Kidney (tissue), 13 donors: ENCODE measurements at regions not wholly inside any gene's neighbourhood (a gene's known extent, or its start where the extent isn't known, plus 50 kb on each side); places are given as distances from the start of the nearest gene placed in this dataset.

Experiments
- DNase-seq, 5 donors: peaks; one replicate each; pipeline ENCODE4 v3.0.0-alpha.2; 2013 to 2020
- FAIRE-seq: peaks from 2 replicates; lab custom pipeline; 2012; peaks lifted over from hg19 to GRCh38; lab: Jason Lieb, UNC
- H3K27ac ChIP-seq, 2 donors: one replicate each; pipeline ENCODE4 v1.7.0; 2013; ENCODE audit warnings: low read depth in 2 of 2, low read length in 2 of 2, inconsistent platforms in 1 of 2
- H3K27me3 ChIP-seq: one replicate; pipeline ENCODE4 v1.7.1; 2013; ENCODE audit warnings: low read length, inconsistent platforms; ENCODE audit not compliant: control insufficient read depth, insufficient read depth
- H3K36me3 ChIP-seq, 3 donors: one replicate each; pipeline versions ENCODE4 v1.7.0 to v1.7.1; 2013; ENCODE audit warnings: low read length in 3 of 3, control low read depth in 1 of 3, inconsistent platforms in 1 of 3; ENCODE audit not compliant: insufficient read depth in 3 of 3, control insufficient read depth in 2 of 3
- H3K4me1 ChIP-seq, 3 donors: one replicate each; pipeline versions ENCODE4 v1.7.0 to v1.7.1; 2013; ENCODE audit warnings: low read length in 3 of 3, inconsistent platforms in 1 of 3, low read depth in 1 of 3; ENCODE audit not compliant: control insufficient read depth in 2 of 3, insufficient read depth in 2 of 3
- H3K4me3 ChIP-seq, 3 donors: one replicate each; pipeline versions ENCODE4 v1.7.0 to v1.8.1; 2013; ENCODE audit warnings: low read length in 3 of 3, control low read depth in 1 of 3, inconsistent platforms in 1 of 3
- H3K9ac ChIP-seq, 3 donors: one replicate each; pipeline versions ENCODE4 v1.7.0 to v1.7.1; 2013; ENCODE audit warnings: low read length in 3 of 3, control low read depth in 1 of 3, inconsistent platforms in 1 of 3
- H3K9me3 ChIP-seq, 3 donors: one replicate each; pipeline versions ENCODE4 v1.7.0 to v1.7.1; 2013; ENCODE audit warnings: low read length in 3 of 3, control low read depth in 1 of 3, inconsistent platforms in 1 of 3; ENCODE audit not compliant: control insufficient read depth in 2 of 3, insufficient read depth in 1 of 3
- intact Hi-C: fragments of 100-400 bp; cut with DNase I; formaldehyde crosslinking; loops from one replicate; pipeline ENCODE4 v1.11.1; 2022
- TF ChIP-seq, protein P1 (sequence below): IDR thresholded peaks from 3 replicates; pipeline ENCODE4 v1.5.1; 2012; ENCODE audit warnings: mild to moderate bottlenecking, moderate library complexity, borderline replicate concordance; ENCODE audit not compliant: insufficient read depth; ENCODE audit errors: extremely low read depth
- donor health status: control.
- donor health status: control.
- donor health status: control.
- donor health status: control.
- donor health status: control.
- donor health status: DM: yes; HTN: yes; CAD: no.
- donor health status: Normal renal cell carcinoma (clear cell type).

DNA sequence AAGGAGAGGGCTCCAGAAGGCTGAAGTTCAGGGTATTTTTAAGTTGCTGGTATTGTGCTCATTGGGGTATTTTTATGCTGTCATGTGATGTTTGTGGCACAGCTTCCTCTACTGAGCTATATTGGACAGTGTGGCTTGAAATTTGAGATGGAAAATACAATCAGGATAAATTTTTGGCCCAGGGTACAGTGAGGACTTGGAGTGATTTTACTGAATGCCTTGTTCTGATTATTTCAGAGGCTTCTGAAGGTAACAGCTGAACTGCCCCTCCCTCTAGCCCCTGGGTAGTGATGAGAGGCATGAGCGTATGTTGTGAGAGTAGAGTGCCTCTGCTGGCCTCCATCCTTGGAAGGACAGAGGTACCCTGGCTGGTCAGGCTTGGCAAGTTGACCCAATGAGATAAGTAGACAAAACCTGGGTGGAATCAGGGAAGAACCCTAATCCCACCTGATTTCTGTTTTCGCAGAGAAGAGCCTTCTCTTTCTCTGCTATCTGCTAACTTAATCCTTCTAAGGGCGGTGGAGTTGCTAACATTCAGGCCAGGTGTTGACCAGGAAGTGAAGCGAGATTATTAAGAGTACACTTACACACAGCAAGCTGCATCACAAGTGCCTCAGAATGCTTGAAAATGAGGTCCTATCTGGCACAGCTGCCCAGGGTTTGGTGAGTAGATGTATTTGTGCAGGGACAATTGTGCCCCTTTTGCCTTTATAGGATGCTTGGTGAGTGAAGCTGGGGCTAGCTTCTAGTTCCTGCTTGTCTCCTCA, 98.1 kb upstream of the CLSTN2 start:
- no peak for DNase-seq
- no peak overlapping the region for H3K4me3 ChIP-seq
- H3K9ac ChIP-seq, result no peak overlapping the region
- no peaks in the 10 kb centered on the region for H3K4me1 ChIP-seq
- H3K9me3 ChIP-seq, result no peaks in the 10 kb centered on the region
- intact Hi-C loops, result no loop called here
- no peaks in the 10 kb centered on the region for H3K27me3 ChIP-seq
- H3K27ac ChIP-seq, result no peak overlapping the region
- TF ChIP-seq, protein P1, sequence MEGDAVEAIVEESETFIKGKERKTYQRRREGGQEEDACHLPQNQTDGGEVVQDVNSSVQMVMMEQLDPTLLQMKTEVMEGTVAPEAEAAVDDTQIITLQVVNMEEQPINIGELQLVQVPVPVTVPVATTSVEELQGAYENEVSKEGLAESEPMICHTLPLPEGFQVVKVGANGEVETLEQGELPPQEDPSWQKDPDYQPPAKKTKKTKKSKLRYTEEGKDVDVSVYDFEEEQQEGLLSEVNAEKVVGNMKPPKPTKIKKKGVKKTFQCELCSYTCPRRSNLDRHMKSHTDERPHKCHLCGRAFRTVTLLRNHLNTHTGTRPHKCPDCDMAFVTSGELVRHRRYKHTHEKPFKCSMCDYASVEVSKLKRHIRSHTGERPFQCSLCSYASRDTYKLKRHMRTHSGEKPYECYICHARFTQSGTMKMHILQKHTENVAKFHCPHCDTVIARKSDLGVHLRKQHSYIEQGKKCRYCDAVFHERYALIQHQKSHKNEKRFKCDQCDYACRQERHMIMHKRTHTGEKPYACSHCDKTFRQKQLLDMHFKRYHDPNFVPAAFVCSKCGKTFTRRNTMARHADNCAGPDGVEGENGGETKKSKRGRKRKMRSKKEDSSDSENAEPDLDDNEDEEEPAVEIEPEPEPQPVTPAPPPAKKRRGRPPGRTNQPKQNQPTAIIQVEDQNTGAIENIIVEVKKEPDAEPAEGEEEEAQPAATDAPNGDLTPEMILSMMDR, result no peak
- no peaks in the 10 kb centered on the region for H3K36me3 ChIP-seq
- no peak for FAIRE-seq

DNA sequence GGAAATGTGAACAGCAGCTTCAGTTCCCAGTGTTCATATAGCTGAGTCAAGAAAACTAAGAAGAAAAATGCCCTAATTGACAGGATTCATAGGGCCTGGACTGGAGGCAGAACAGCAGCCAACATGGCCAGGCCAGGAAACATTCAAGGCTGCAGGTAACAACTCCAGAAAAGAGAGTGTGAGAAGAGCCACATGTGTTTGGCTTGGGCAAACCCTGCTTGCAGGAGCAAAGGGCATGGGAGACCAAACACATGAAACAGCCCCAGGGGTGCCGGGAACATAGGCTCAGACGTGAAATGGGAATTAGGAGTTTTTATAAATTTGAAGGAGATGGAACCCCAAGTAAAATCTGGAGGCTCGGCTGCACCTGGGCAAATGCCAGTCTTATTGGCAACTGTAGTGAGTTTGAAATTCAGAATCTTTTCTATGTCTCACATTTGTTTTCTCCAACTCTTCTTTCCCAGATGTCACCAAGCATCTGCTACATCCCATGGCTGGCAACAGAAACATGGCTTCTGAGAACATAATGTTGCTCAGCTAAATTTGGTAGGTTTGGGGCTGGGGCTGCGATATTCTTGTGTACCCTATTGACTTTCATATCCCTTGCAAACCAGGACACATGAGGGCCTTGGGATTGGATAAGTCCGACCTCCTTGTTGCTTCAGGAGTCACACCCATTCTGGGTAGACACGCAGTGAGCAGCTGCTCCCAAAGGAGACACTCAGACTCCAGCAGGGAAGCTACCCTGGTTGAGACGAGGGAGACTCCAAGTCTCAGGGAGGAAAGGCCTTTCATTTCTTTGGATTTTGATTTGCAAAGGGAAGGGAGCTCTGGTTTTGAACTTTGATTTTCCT, 98.9 kb upstream of the CLSTN2 start:
- H3K36me3 ChIP-seq, result no peaks in the 10 kb centered on the region
- intact Hi-C loops, result no loop called here
- H3K4me3 ChIP-seq, result no peak overlapping the region
- no peak overlapping the region for H3K9ac ChIP-seq
- H3K9me3 ChIP-seq, result no peaks in the 10 kb centered on the region
- DNase-seq (no peak), FAIRE-seq (no peak)
- H3K4me1 ChIP-seq, result no peaks in the 10 kb centered on the region
- H3K27me3 ChIP-seq, result no peaks in the 10 kb centered on the region
- TF ChIP-seq, protein P1, result no peak
- no peak overlapping the region for H3K27ac ChIP-seq

DNA sequence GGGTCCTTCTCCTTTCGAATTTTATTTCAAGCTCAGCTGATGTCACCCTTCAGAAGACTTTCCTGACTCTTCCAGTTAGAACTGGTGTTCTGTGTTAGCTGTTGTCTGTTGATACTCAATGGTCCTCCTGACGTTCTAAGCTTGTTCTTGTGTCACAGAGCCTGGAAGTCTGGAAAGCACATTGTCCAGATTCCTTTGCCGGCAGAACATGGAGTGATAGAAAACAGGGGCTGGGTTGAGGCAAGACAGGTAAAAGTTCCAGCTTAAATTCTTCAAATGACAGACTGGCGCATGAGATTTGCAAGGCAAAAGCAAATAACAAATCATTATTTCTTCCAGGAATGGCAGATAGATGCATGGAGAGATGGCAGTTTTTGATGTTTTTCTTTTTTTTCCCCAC, 102.0 kb upstream of the CLSTN2 start:
- Histone ChIP-seq H3K36me3 (no peaks in the 10 kb centered on the region), H3K27me3 (no peaks in the 10 kb centered on the region), H3K4me3 (no peak overlapping the region), H3K9ac (no peak overlapping the region), H3K27ac (no peak overlapping the region), H3K4me1 (no peaks in the 10 kb centered on the region), H3K9me3 (no peaks in the 10 kb centered on the region)
- DNase-seq, result no peak
- intact Hi-C loops, result no loop called here
- TF ChIP-seq, protein P1, result no peak
- FAIRE-seq, result no peak
